ENCODE measurements at regions not wholly inside any gene's neighbourhood (a gene's known extent, or its start where the extent isn't known, plus 50 kb on each side); places are given as distances from the start of the nearest gene placed in this dataset.

DNA sequence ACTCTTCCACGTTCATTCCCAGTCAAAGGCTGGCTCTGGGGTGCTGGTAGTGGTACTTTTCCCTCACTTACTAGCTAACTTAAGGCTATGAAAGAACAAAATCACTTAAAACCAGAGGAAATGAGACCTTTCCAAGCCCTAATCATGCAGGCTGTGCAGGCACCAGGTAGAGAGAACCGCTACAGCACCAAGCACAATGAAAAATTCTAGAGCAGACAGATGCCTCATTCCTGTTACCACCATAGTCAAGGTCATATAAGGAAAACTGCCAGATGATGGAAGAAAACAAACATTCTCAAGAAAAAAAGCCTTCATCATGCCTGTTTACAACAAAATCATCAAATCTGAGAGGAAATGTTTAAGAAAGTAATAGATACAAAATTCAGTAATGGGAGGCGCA, 374.4 kb upstream of the PDE4D start:
- DNase-seq (ENCODE audit: low read depth), result no peak
- no peak overlapping the region for H3K4me3 ChIP-seq (ENCODE audit: low read depth, low read length)
- H3K36me3 ChIP-seq (ENCODE audit: control insufficient read depth, insufficient read depth, low read length), result no peaks in the 10 kb centered on the region
- TF ChIP-seq, protein P1, sequence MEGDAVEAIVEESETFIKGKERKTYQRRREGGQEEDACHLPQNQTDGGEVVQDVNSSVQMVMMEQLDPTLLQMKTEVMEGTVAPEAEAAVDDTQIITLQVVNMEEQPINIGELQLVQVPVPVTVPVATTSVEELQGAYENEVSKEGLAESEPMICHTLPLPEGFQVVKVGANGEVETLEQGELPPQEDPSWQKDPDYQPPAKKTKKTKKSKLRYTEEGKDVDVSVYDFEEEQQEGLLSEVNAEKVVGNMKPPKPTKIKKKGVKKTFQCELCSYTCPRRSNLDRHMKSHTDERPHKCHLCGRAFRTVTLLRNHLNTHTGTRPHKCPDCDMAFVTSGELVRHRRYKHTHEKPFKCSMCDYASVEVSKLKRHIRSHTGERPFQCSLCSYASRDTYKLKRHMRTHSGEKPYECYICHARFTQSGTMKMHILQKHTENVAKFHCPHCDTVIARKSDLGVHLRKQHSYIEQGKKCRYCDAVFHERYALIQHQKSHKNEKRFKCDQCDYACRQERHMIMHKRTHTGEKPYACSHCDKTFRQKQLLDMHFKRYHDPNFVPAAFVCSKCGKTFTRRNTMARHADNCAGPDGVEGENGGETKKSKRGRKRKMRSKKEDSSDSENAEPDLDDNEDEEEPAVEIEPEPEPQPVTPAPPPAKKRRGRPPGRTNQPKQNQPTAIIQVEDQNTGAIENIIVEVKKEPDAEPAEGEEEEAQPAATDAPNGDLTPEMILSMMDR (IDR thresholded peaks at IDR 0.05; ENCODE audit: insufficient read depth, low read length, poor library complexity, severe bottlenecking), result no peak
- no peaks in the 10 kb centered on the region for H3K27me3 ChIP-seq (ENCODE audit: control insufficient read depth, insufficient read depth, low read length)

DNA sequence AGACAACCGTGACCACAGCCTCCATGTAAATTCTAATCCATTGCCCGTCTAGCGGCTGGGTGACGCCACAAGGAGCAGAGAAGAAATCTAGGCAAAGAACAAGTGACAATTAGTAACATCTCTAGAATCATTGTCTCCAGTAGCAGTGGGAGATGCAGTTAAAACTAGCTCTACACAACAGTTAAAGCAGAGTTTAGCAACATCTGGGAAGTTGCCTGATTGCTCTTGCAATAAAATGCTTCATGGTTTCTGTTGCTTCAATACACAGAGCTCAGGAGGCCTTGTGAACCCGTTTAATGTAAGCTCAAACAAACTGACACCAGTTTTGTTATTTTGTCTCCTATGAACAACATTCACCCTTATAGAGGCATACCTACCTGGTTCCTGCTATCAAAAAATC, 369.8 kb upstream of the PDE4D start:
- DNase-seq (ENCODE audit: low read depth), result no peak
- TF ChIP-seq, protein P1 (IDR thresholded peaks at IDR 0.05; ENCODE audit: insufficient read depth, low read length, poor library complexity, severe bottlenecking), result no peak
- H3K27me3 ChIP-seq (ENCODE audit: control insufficient read depth, insufficient read depth, low read length), result no peaks in the 10 kb centered on the region
- no peaks in the 10 kb centered on the region for H3K36me3 ChIP-seq (ENCODE audit: control insufficient read depth, insufficient read depth, low read length)
- no peak overlapping the region for H3K4me3 ChIP-seq (ENCODE audit: low read depth, low read length)

DNA sequence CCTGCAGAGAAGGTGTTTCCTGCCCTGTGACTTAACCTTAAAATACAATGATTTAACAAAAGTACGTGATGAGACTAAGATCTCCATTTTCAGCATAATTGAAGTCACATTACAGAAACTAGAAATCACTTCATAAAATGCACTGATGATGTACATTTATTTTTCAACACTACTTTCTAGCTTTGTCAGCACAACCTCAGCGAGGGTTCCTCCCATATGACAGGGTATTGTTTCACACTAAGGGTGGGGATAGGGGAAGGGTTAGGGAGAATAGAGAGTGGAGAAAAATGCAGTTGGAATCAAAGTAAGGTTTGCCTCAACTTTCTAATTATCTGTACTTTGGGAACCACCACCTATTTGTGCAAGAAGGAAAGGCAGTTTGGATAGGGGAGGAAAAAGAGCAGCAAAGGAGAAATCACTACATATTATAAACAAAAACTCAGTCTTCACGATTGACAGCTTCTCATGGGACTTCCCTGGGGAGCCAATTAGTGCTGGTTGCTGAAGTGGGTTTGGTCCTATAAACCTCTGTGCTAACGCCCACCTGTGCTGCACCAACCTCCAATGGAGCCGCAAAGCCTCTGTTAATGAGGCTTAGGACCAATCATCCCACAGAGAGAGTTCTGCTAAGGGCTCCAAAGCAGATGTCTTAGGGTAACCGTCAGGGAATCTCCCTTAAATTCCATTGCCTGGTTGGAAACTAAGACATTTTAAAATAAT, 369.2 kb upstream of the PDE4D start:
- TF ChIP-seq, protein P1 (IDR thresholded peaks at IDR 0.05; ENCODE audit: insufficient read depth, low read length, poor library complexity, severe bottlenecking), result no peak
- Histone ChIP-seq H3K27me3 (ENCODE audit: control insufficient read depth, insufficient read depth, low read length) (no peaks in the 10 kb centered on the region), H3K4me3 (ENCODE audit: low read depth, low read length) (no peak overlapping the region)

DNA sequence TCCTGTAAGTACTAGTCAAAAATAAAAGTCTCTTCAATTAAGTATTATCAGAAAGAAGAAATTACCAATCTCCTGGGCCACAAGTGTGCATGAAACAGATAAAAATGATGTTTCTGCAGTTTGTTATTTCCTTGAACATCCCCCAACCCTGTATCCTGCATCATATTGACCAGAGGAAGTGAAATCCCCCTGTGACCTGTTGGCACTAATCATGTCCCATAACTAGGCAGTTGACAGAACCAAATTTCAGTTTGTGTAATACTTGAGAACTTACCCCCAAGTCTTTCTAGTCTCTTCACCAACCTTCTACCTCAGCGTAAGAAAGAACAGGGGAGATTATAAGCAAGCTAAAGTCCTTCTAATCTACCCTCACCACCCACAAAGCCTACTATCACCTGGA, 368.2 kb upstream of the PDE4D start:
- Histone ChIP-seq H3K36me3 (ENCODE audit: control insufficient read depth, insufficient read depth, low read length) (no peaks in the 10 kb centered on the region), H3K27me3 (ENCODE audit: control insufficient read depth, insufficient read depth, low read length) (no peaks in the 10 kb centered on the region), H3K4me3 (ENCODE audit: low read depth, low read length) (no peak overlapping the region)
- no peak for DNase-seq (ENCODE audit: low read depth)
- TF ChIP-seq, protein P1 (IDR thresholded peaks at IDR 0.05; ENCODE audit: insufficient read depth, low read length, poor library complexity, severe bottlenecking), result no peak

More for the DNA sequence above, 369.2 kb upstream of the PDE4D start:
- no peak for DNase-seq (ENCODE audit: low read depth)
- no peaks in the 10 kb centered on the region for H3K36me3 ChIP-seq (ENCODE audit: control insufficient read depth, insufficient read depth, low read length)

DNA sequence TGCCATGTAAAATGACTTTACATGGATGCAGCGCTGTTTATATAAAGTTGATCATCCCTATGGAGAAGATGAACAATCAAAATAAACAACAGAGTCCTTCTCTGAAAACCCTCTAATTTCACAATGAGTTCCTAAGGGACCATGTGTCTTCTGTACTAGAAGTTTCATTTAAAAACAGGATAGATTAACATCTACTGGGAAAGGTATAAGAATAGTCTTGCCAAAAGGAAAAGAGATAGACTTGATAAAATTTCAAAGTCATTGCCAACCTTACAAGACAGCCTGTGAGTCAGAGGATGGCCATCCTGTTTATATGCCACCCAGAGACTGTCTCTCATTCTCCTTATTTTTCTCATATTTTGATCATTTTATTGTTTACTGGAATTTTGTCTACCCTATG, 367.1 kb upstream of the PDE4D start:
- Histone ChIP-seq H3K4me3 (ENCODE audit: low read depth, low read length) (no peak overlapping the region), H3K36me3 (ENCODE audit: control insufficient read depth, insufficient read depth, low read length) (no peaks in the 10 kb centered on the region), H3K27me3 (ENCODE audit: control insufficient read depth, insufficient read depth, low read length) (no peaks in the 10 kb centered on the region)
- no peak for DNase-seq (ENCODE audit: low read depth)
- TF ChIP-seq, protein P1 (IDR thresholded peaks at IDR 0.05; ENCODE audit: insufficient read depth, low read length, poor library complexity, severe bottlenecking), result no peak

DNA sequence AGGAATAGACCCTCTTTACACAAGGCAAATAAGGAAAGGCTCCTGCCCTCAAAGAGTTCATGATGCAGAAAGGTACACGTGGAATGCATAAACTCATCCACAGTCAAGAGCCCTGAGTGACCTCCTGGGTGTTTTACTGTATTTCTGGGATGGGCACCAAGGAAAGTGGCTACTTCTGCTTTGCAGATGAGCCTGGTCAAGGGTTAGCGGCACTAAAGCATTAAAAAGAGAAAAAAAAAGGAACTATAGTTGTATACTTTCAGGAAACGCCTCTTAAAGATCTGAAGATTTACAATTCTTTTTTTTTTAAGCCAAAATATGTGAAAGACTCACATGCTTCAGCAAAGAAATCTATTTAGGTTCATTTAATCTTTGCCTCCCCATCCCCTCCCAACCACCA, 366.2 kb upstream of the PDE4D start:
- no peak for DNase-seq (ENCODE audit: low read depth)
- no peaks in the 10 kb centered on the region for H3K27me3 ChIP-seq (ENCODE audit: control insufficient read depth, insufficient read depth, low read length)
- no peaks in the 10 kb centered on the region for H3K36me3 ChIP-seq (ENCODE audit: control insufficient read depth, insufficient read depth, low read length)
- TF ChIP-seq, protein P1 (IDR thresholded peaks at IDR 0.05; ENCODE audit: insufficient read depth, low read length, poor library complexity, severe bottlenecking), result no peak
- no peak overlapping the region for H3K4me3 ChIP-seq (ENCODE audit: low read depth, low read length)

Data from kidney epithelial cell (primary cell).